H4 (cell line): ENCODE measurements at regions not wholly inside any gene's neighbourhood (a gene's known extent, or its start where the extent isn't known, plus 50 kb on each side); places are given as distances from the start of the nearest gene placed in this dataset.

Experiments
- DNase-seq: peaks from one replicate; pipeline ENCODE4 v3.0.0-alpha.2; 2015; ENCODE audit warnings: low spot score

GRCh38 chrX:134747006-134747405 lies 50.0 kb downstream of the PABIR2 start:
- no peak for DNase-seq

GRCh38 chrX:134746410-134746785 lies 50.6 kb downstream of the PABIR2 start:
- DNase-seq = no peak

GRCh38 chrX:134745636-134746409 lies 51.2 kb downstream of the PABIR2 start:
- no peak for DNase-seq

- DNase-seq = no peak
These were observed 53.9 kb downstream of the PABIR2 start for GRCh38 chrX:134743091-134743490.

DNA sequence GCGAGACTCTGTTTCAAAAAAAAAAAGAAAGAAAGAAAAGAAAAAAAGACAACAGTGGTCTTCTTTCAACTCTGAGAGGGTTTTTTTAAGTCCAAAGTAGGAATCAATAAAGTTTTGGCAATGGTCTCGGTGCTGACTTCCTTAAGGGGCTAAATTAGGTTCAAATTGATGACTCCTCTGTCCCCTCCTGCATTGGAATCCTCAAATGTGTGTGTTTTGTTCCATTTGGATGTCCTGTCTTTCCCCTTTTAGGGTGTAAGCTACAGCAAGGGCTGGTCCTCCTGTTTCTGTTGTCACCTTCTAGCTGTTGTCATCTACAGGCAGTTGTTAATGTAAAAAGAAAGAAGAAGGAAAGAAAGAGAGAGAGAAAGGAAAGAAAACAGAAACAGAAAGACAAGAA lies 54.4 kb downstream of the PABIR2 start:
- no peak for DNase-seq

DNA sequence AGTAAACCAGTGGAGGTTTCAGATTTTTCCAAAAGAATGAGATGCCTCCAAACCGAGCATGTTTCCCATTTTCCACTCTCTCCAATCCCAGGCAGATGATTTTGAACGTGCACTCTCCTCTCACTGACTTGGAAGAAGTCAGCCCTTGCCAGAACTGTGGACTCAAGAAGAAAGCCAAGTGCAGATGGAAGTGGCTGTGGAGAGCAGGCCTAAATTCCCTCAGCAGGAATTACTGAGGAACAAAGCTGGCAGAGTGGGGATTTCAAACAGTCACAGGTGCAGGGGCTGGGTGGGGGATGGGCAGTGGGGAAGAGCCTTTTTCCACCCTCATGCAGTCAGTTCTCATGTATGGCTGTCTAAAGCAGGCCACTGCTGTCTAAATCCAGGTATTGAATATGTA lies 55.3 kb downstream of the PABIR2 start:
- DNase-seq = no peak

- DNase-seq = no peak
These were observed 57.8 kb downstream of the PABIR2 start for GRCh38 chrX:134738986-134739740.

DNA sequence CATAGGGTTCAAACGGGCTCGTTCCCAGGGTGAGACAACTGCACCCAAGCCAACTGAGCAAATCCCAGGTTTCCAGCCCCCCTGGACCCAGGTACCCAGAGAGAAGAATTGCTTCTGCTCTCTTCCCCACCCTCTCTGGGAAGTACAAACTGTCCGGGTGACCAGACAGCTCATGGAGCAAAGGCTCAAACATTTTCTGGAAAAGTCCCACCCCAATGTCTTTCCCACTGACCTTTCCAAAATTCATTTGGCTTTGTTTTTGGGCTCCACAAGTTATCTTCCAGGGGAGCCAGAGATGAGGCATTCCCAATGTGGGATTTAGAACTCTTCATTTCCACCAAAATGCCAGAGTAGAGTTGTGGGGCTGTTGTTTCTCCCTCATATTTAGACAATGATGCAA lies 58.6 kb downstream of the PABIR2 start:
- DNase-seq = no peak

GRCh38 chrX:134737721-134738369 lies 59.2 kb downstream of the PABIR2 start:
- DNase-seq = no peak

- no peak for DNase-seq
These were observed 59.9 kb downstream of the PABIR2 start for GRCh38 chrX:134737061-134737460.

DNA sequence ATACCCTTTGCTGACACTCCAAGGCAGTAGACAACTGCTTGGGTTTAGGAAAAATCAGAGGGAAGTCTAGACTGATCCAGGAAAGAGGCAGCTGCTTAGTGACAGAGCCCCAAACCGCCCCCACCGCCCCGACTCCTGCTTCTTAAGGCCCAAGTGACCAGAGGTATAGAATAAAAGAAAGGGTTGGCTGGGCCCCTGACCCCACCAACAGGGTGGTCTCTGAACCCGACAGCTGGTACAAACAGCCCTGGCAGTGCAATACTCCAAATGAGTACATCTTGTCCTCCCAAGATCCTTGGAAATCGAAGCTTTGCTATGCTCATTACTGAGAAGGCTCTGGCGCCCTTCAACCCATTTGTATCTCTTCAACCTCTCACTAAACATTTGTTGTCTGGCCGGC lies 60.6 kb downstream of the PABIR2 start:
- no peak for DNase-seq

DNA sequence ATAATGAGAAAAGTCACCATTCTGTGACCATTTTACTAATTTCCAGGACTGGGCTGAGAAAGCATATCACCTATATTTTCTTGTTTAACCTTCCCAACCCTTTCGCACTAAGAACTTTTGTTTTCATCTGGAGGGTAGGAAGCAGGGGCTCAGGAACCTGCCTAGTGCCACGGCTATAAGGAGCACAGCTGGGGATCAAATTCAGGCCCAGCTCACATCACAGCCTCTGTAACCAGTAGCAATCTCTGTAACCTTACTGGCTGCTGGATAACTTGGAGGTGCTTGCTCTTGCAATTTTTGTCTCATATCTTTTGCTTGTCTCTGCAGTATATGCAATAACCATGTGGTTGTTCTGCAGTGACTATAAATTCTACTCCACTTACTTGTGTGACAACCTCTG lies 62.0 kb downstream of the PABIR2 start:
- no peak for DNase-seq

GRCh38 chrX:134734466-134734952 lies 62.5 kb downstream of the PABIR2 start:
- peak; percentile 11 for DNase-seq

DNA sequence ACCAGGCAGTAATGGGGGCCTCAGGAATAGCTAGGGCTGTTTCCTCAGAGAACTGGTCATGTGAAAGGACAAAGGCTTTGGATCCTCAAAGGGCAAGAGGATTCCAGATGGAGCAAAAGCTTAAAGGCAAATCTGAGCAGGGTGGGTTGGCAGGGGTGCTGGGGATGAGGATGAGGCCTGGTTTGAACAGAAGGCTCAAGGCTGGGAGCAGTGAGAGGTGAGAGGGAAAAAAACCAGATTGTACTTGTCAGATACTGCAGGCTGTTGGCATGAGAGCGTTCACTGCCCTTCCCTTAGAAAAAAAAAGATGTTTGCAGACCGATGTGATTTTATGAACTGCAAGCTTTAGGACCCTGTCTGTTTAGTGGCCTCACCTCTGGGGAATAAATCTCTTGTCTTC lies 63.4 kb downstream of the PABIR2 start:
- no peak for DNase-seq

GRCh38 chrX:134732676-134733075 lies 64.3 kb downstream of the PABIR2 start:
- no peak for DNase-seq

GRCh38 chrX:134732152-134732551 lies 64.9 kb downstream of the PABIR2 start:
- no peak for DNase-seq

DNA sequence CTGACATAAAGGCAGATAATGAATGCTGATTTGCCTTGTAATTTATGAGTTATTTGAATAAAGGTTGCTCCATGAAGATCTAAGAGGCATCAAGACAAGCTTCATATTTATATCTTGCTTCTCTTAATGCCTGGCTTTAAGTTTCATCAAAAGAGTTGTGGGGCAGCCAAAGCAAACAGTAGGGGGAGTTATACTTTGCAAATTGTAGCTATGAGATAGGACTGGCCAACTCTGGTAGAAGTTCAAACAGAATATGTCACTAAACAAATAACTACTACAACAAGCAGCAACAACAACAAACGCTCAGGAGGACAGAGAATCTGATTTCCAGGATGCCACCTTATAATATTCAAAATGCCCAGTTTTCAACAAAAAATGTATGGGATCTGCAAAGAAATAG lies 69.1 kb upstream of the PLAC1 start:
- no peak for DNase-seq

DNA sequence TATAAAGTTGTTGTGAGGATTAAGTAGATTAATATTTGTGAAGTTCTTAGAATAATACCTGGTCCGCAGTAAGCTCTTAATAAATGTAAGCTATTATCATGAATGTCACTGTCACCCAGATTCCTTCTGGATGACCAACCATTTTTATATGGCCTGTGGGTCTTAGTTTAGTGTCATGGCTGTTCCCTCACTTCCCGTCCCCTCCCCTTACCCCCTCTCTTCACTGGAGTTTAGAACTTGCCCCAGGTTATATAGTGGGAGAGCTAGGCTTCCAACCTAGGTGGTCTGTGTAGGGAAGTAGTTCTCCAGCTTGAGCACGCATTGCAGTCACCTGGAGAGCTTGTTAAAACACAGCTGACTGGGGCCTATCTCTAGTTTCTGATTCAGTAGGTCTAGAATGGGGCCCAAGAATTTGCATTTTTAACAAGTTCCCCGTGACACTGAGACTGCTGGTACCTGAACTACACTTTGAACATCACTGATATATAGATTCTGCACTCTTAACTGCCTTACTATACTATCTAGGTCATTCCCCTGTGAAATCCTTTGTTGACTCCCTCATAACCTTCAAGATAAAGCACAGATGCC lies 66.9 kb upstream of the PLAC1 start:
- no peak for DNase-seq

GRCh38 chrX:134721766-134722532 lies 63.7 kb upstream of the PLAC1 start:
- DNase-seq = no peak

GRCh38 chrX:134718966-134719317 lies 60.7 kb upstream of the PLAC1 start:
- peak; percentile 25 for DNase-seq

- peak; percentile 96 for DNase-seq
These were observed 60.1 kb upstream of the PLAC1 start for GRCh38 chrX:134718105-134718965.
